BLaER1 treated with 17β-estradiol and CSF1 and Interleukin-3, amounts not matched to agents 10 nM and 100 nM (cell line): ENCODE measurements at regions not wholly inside any gene's neighbourhood (a gene's known extent, or its start where the extent isn't known, plus 50 kb on each side); places are given as distances from the start of the nearest gene placed in this dataset.

Experiments
- H3K27ac ChIP-seq, 11 experiments: shearing (Covaris generic); formaldehyde crosslinking; 2 replicates each; pipeline ENCODE4 v1.8.1; 2022
- H3K27me3 ChIP-seq, 11 experiments: shearing (Covaris generic); formaldehyde crosslinking; 2 replicates each; pipeline ENCODE4 v1.8.1; 2022
- H3K36me3 ChIP-seq, 11 experiments: shearing (Covaris generic); formaldehyde crosslinking; 2 replicates each; pipeline ENCODE4 v1.8.1; 2022
- H3K4me1 ChIP-seq, 10 experiments: shearing (Covaris generic); formaldehyde crosslinking; 2 replicates each; pipeline ENCODE4 v1.8.1; 2022
- H3K4me2 ChIP-seq, 11 experiments: shearing (Covaris generic); formaldehyde crosslinking; 2 replicates each; pipeline ENCODE4 v1.8.1; 2022
- H3K4me3 ChIP-seq, 10 experiments: shearing (Covaris generic); formaldehyde crosslinking; 2 replicates each; pipeline ENCODE4 v1.8.1; 2022
- H3K9ac ChIP-seq, 11 experiments: shearing (Covaris generic); formaldehyde crosslinking; 2 replicates each; pipeline ENCODE4 v1.8.1; 2022
- H3K9me3 ChIP-seq, 11 experiments: shearing (Covaris generic); formaldehyde crosslinking; replicated peaks in 1 of 11; 2 replicates each; pipeline ENCODE4 v1.8.1; 2022
- H4K20me1 ChIP-seq, 11 experiments: shearing (Covaris generic); formaldehyde crosslinking; 2 replicates each; pipeline ENCODE4 v1.8.1; 2022
- Cebpa-rat ChIP-seq, 11 experiments: shearing (Covaris generic); IDR thresholded peaks; 2 replicates each; pipeline ENCODE4 v1.8.1; 2022

GRCh38 chr1:221815660-221816059 lies 73.8 kb upstream of the DUSP10 start:
- H3K4me1 ChIP-seq = peaks cover 0 to 7% (median 0%) of the 10 kb centered on the region in 10 experiments; a peak in 1 of 20 replicates
- H3K4me2 ChIP-seq = no peak overlapping the region
- no peak overlapping the region for H3K27ac ChIP-seq
- no peak for TF ChIP-seq Cebpa-rat (IDR thresholded peaks at IDR 0.05)
- H3K36me3 ChIP-seq = no peaks in the 10 kb centered on the region
- no peaks in the 10 kb centered on the region for H3K27me3 ChIP-seq
- H4K20me1 ChIP-seq = no peaks in the 10 kb centered on the region
- peaks cover 0 to 4% (median 0%) of the 10 kb centered on the region in 11 experiments; a peak in 3 of 22 replicates for H3K9me3 ChIP-seq
- H3K4me3 ChIP-seq = no peak overlapping the region
- no peak overlapping the region for H3K9ac ChIP-seq

GRCh38 chr1:221813887-221814286 lies 72.0 kb upstream of the DUSP10 start:
- Histone ChIP-seq H3K9ac (no peak overlapping the region), H3K27me3 (no peaks in the 10 kb centered on the region), H3K4me3 (no peak overlapping the region), H3K4me2 (no peak overlapping the region), H3K27ac (no peak overlapping the region), H4K20me1 (no peaks in the 10 kb centered on the region), H3K36me3 (no peaks in the 10 kb centered on the region), H3K4me1 (peaks cover 9 to 25% (median 12%) of the 10 kb centered on the region in 10 experiments; a peak in 19 of 20 replicates), H3K9me3 (peaks cover 0 to 4% (median 0%) of the 10 kb centered on the region in 11 experiments; a peak in 3 of 22 replicates)
- no peak for TF ChIP-seq Cebpa-rat (IDR thresholded peaks at IDR 0.05)

DNA sequence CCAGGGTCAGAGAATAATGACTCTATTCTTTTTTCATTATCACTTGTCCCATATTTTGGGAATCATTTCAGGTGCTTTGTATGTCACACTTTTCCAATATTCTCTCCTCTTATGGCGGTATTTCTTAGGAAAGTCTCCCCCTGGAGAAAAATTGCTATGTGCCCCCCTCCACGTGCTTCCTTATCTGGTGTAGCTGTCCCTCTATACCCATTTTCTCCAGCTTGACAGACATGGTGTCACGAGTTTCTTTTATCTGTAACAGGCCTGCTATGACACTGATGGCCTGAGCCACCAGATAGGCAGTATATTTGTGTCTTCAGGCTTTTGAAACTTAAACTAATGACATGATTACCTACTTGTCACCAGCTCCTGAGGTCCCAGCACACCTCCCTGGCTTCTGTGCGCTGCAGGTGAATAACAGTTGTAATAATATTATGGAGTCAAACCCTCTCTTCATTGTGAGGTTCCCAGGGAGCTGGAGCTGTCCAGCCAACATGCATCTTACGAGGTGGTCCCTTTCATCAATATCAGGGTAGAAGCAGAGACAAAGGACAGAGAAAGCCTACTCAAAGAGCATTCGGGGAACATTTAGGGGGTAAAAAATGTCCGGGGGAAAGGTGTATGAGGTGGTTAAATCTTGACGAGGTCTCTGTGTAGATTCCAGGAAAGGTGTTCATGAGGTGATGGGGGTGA lies 71.2 kb upstream of the DUSP10 start:
- H3K36me3 ChIP-seq = no peaks in the 10 kb centered on the region
- H3K4me2 ChIP-seq = no peak overlapping the region
- no peak for TF ChIP-seq Cebpa-rat (IDR thresholded peaks at IDR 0.05)
- peaks cover 0 to 5% (median 0%) of the 10 kb centered on the region in 11 experiments; a peak in 1 of 22 replicates for H3K9me3 ChIP-seq
- H4K20me1 ChIP-seq = no peaks in the 10 kb centered on the region
- H3K27ac ChIP-seq = no peak overlapping the region
- H3K9ac ChIP-seq = no peak overlapping the region
- H3K27me3 ChIP-seq = no peaks in the 10 kb centered on the region
- peaks cover 10 to 28% (median 14%) of the 10 kb centered on the region in 10 experiments; a peak in 19 of 20 replicates for H3K4me1 ChIP-seq
- no peak overlapping the region for H3K4me3 ChIP-seq

GRCh38 chr1:221812088-221812752 lies 70.3 kb upstream of the DUSP10 start:
- Histone ChIP-seq H3K9me3 (peaks cover 0 to 5% (median 0%) of the 10 kb centered on the region in 11 experiments; a peak in 1 of 22 replicates), H3K4me3 (no peak overlapping the region), H3K36me3 (no peaks in the 10 kb centered on the region), H3K4me1 (peaks cover 11 to 31% (median 19%) of the 10 kb centered on the region in 10 experiments), H3K27me3 (no peaks in the 10 kb centered on the region), H4K20me1 (no peaks in the 10 kb centered on the region), H3K4me2 (no peak overlapping the region), H3K9ac (no peak overlapping the region), H3K27ac (no peak overlapping the region)
- no peak for TF ChIP-seq Cebpa-rat (IDR thresholded peaks at IDR 0.05)

DNA sequence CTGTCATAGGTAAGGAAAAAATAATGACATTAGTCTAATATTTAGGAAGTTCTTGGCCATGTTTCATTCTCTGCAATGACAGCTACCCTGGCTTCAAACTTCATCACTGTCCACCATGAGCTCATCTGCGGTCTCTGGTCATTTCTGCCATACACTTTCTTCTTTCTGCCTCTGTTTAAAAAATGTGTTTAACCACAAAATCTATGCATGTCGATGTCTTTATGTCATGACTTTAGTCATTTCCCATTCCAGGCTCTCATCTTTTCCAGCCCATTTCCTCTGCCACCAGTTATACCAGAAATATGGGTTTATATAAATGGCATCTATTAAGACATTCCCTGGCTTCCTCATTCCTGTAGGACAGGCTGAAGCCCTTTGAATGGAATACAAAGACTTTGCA lies 68.5 kb upstream of the DUSP10 start:
- Histone ChIP-seq H3K27me3 (no peaks in the 10 kb centered on the region), H4K20me1 (no peaks in the 10 kb centered on the region), H3K9ac (no peak overlapping the region), H3K4me3 (no peak overlapping the region), H3K4me2 (peak overlapping the region in 1 of 11 experiments; percentile 22; a peak in 1 of 22 replicates), H3K36me3 (no peaks in the 10 kb centered on the region), H3K9me3 (peaks cover 0 to 5% (median 0%) of the 10 kb centered on the region in 11 experiments; a peak in 1 of 22 replicates), H3K4me1 (peaks cover 20 to 41% (median 30%) of the 10 kb centered on the region in 10 experiments), H3K27ac (no peak overlapping the region)
- no peak for TF ChIP-seq Cebpa-rat (IDR thresholded peaks at IDR 0.05)

DNA sequence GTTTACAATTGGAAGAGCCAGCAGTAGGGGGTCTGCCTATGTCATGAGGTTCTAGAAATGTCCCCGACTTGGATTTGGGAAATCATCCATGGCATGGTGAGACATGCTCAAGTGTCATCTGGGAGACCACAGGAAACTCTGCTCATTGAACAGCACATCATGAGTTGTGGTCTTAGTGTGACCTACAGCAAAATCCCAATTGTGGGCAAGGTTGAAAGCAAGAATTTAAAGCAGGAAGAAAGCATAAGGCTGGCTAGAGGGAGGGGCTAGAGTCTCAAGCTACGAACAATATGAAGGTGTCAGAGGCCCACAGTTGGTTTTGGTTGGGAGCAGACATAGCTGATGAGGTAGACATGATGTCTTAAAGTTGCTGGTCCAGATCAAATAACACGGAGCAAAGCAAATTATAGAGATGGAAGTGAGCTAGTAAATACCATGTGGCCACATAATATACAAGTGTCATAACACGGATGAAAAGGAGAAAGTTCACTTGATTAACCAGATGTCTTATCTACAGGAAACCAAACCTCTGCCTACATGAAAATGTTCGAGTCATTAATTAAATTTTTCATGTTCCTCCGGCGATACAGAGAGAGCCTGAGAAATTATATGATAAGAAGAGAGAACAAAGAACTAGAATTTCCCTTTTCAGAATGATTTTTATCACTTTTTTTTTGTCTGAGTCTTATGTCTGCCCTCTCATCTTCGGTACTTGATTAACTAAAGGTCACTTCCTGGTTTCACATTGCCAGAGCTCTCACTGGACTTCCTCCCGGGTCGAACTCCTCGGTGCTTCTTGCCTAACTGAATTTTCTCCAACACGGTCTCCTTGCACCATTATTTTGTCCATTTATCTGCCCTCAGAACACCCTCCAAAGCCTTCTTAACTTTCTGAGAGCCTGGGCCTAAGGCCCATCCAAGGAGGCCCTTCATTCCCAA lies 67.5 kb upstream of the DUSP10 start:
- H3K9ac ChIP-seq = no peak overlapping the region
- H3K27ac ChIP-seq = peak overlapping the region in 2 of 11 experiments; percentile 3 to 8; a peak in 2 of 22 replicates
- H4K20me1 ChIP-seq = no peaks in the 10 kb centered on the region
- H3K9me3 ChIP-seq = 0 out of 22 replicates have a peak, but pooled peaks cover 0 to 5% (median 0%) of the 10 kb centered on the region in 11 experiments
- no peak overlapping the region for H3K4me3 ChIP-seq
- no peaks in the 10 kb centered on the region for H3K27me3 ChIP-seq
- no peaks in the 10 kb centered on the region for H3K36me3 ChIP-seq
- H3K4me2 ChIP-seq = peak overlapping the region; percentile 1 to 60 (median 46); a peak in 21 of 22 replicates
- TF ChIP-seq Cebpa-rat (IDR thresholded peaks at IDR 0.05) = no peak
- H3K4me1 ChIP-seq = peaks cover 20 to 41% (median 30%) of the 10 kb centered on the region in 10 experiments

GRCh38 chr1:221806984-221807383 lies 65.1 kb upstream of the DUSP10 start:
- peak overlapping the region in 2 of 11 experiments; percentile 17 to 42; a peak in 3 of 22 replicates for H3K27ac ChIP-seq
- H3K4me1 ChIP-seq = peaks cover 20 to 41% (median 30%) of the 10 kb centered on the region in 10 experiments
- H3K4me2 ChIP-seq = peak overlapping the region in 10 of 11 experiments; percentile 14 to 80 (median 59); a peak in 18 of 22 replicates
- 0 out of 22 replicates have a peak, but pooled peaks cover 0 to 5% (median 0%) of the 10 kb centered on the region in 11 experiments for H3K9me3 ChIP-seq
- no peaks in the 10 kb centered on the region for H3K36me3 ChIP-seq
- H3K4me3 ChIP-seq = no peak overlapping the region
- H3K27me3 ChIP-seq = no peaks in the 10 kb centered on the region
- H3K9ac ChIP-seq = no peak overlapping the region
- H4K20me1 ChIP-seq = no peaks in the 10 kb centered on the region
- no peak for TF ChIP-seq Cebpa-rat (IDR thresholded peaks at IDR 0.05)

GRCh38 chr1:221806236-221806635 lies 64.3 kb upstream of the DUSP10 start:
- Histone ChIP-seq H4K20me1 (no peaks in the 10 kb centered on the region), H3K27ac (peak overlapping the region in 3 of 11 experiments; percentile 12 to 42 (median 17); a peak in 1 of 22 replicates), H3K4me3 (no peak overlapping the region), H3K9ac (no peak overlapping the region), H3K4me2 (peak overlapping the region in 10 of 11 experiments; percentile 14 to 80 (median 59); a peak in 17 of 22 replicates), H3K9me3 (peaks cover 0 to 5% (median 0%) of the 10 kb centered on the region in 11 experiments; a peak in 5 of 22 replicates), H3K36me3 (no peaks in the 10 kb centered on the region), H3K4me1 (peaks cover 20 to 40% (median 30%) of the 10 kb centered on the region in 10 experiments), H3K27me3 (no peaks in the 10 kb centered on the region)
- TF ChIP-seq Cebpa-rat (IDR thresholded peaks at IDR 0.05) = no peak
